A673 (cell line): ENCODE measurements at regions not wholly inside any gene's neighbourhood (a gene's known extent, or its start where the extent isn't known, plus 50 kb on each side); places are given as distances from the start of the nearest gene placed in this dataset.

ENCODE experiments used
- CTCF ChIP-seq: fragments of 300-800, 200-600 bp; sonication (generic); conservative IDR thresholded peaks from 2 replicates; pipeline ENCODE4 v1.5.1; 2017; ENCODE audit warnings: low read depth, mild to moderate bottlenecking, antibody characterized with exemption, low read length, moderate library complexity, mixed read lengths
- EZH2 ChIP-seq: fragments of 200-600 bp; sonication (generic); IDR thresholded peaks from 2 replicates; pipeline ENCODE4 v1.6.1; 2017; ENCODE audit warnings: borderline replicate concordance, low read depth, mild to moderate bottlenecking, mixed read lengths, antibody characterized with exemption, low read length; ENCODE audit not compliant: poor library complexity, severe bottlenecking

- no peak for TF ChIP-seq CTCF
- no peak for TF ChIP-seq EZH2
These were observed 132.4 kb upstream of the ZP4 start for GRCh38 chr1:238023137-238023536.
